ENCODE measurements at regions not wholly inside any gene's neighbourhood (a gene's known extent, or its start where the extent isn't known, plus 50 kb on each side); places are given as distances from the start of the nearest gene placed in this dataset.

DNA sequence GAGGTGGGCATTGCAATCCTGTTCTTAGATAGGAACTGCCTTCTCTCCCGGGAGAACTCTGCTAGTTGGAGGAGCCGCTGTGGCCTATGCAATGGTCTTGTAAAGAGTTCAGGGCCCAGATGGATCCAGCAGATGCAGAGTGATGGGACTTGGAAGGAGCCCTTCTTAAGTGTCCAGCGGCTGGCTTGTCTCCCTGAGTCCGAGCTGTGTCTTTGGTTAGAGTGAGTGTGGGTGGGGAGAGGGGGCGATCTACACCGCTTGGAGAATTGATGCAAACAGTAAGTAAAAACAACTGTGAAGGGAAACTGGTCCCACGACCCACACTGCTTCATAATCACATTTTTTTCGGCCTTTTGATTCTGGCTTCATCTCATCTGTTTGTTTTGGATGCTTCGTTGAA lies 89.8 kb upstream of the CYRIA start:
- TF ChIP-seq, protein P1, sequence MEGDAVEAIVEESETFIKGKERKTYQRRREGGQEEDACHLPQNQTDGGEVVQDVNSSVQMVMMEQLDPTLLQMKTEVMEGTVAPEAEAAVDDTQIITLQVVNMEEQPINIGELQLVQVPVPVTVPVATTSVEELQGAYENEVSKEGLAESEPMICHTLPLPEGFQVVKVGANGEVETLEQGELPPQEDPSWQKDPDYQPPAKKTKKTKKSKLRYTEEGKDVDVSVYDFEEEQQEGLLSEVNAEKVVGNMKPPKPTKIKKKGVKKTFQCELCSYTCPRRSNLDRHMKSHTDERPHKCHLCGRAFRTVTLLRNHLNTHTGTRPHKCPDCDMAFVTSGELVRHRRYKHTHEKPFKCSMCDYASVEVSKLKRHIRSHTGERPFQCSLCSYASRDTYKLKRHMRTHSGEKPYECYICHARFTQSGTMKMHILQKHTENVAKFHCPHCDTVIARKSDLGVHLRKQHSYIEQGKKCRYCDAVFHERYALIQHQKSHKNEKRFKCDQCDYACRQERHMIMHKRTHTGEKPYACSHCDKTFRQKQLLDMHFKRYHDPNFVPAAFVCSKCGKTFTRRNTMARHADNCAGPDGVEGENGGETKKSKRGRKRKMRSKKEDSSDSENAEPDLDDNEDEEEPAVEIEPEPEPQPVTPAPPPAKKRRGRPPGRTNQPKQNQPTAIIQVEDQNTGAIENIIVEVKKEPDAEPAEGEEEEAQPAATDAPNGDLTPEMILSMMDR (IDR thresholded peaks at IDR 0.05) = no peak
- no peak for TF ChIP-seq POLR2A (IDR thresholded peaks at IDR 0.05)
